Fibroblast of lung (primary cell): ENCODE measurements at regions not wholly inside any gene's neighbourhood (a gene's known extent, or its start where the extent isn't known, plus 50 kb on each side); places are given as distances from the start of the nearest gene placed in this dataset.

ENCODE experiments used
- CTCF ChIP-seq, 2 donors: IDR thresholded peaks in 1 of 2; conservative IDR thresholded peaks in 1 of 2; 1 replicate in 1 of 2; 2 replicates in 1 of 2; pipeline ENCODE4 v1.5.1; 2011 to 2012; ENCODE audit warnings: low read length in 2 of 2, control low read depth in 1 of 2, inconsistent platforms in 1 of 2, low read depth in 1 of 2, mild to moderate bottlenecking in 1 of 2
- EZH2 ChIP-seq: IDR thresholded peaks from 2 replicates; pipeline ENCODE4 v1.5.1; 2012; ENCODE audit warnings: low read length, control low read depth, mild to moderate bottlenecking; ENCODE audit errors: missing control alignments

- TF ChIP-seq CTCF (conservative IDR thresholded peaks at IDR 0.05 in 1 of 2, IDR thresholded peaks at IDR 0.05 in 1 of 2; ENCODE audit: low read depth in 1 of 2, low read length in 2 of 2) (no peak), EZH2 (no peak)
Observed at GRCh38 chr12:33560653-33561208, 121.1 kb upstream of the SYT10 start.
